HG03159 (cell line): ENCODE measurements at regions not wholly inside any gene's neighbourhood (a gene's known extent, or its start where the extent isn't known, plus 50 kb on each side); places are given as distances from the start of the nearest gene placed in this dataset.
A peak's percentile ranks its signal among the peaks of the same experiment; 100 is the strongest.

ENCODE experiments used
- ATAC-seq: cut with Tn5 transposase; IDR thresholded peaks from one replicate; pipeline ENCODE4 v1.9.1; 2021; ENCODE audit warnings: mild to moderate bottlenecking, moderate library complexity; ENCODE audit not compliant: unreplicated experiment

DNA sequence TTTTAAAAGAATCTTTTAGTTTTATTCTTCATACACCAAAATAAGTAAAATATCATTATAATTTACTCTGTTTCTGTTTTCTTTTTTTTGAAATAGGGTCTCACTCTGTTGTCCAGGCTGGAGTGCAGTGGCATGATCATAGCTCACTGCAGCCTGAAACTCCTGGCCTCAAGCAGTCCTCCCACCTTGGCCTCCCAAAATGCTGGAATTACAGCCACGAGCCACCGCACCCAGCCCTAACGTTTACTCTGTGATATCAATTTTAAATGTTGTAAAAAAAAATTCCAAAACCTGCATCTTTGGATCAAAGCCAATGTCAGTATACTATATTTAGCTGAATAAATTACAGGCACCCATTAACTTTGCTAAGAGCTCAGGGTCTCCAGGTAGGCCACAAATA, 437.1 kb upstream of the USP15 start:
- ATAC-seq: no peak

DNA sequence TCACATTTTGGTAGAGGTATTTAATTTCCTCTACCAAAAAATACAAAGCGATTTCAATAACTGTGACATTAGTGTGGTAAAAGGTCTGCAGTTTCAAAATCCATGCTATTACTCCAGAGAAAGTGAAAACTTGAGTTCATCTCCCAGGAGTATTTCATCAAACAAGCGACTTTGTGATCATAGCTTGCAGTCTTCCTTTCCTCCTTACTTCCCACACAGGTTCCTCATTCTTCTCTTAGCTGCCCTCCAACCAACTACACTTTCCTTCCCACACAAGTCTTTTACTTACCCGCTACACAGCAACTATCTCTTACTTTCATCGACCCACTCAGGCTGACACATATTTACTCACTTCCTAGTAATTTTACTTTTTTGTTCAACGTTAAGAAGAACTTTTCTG, 413.4 kb upstream of the USP15 start:
- ATAC-seq: no peak

DNA sequence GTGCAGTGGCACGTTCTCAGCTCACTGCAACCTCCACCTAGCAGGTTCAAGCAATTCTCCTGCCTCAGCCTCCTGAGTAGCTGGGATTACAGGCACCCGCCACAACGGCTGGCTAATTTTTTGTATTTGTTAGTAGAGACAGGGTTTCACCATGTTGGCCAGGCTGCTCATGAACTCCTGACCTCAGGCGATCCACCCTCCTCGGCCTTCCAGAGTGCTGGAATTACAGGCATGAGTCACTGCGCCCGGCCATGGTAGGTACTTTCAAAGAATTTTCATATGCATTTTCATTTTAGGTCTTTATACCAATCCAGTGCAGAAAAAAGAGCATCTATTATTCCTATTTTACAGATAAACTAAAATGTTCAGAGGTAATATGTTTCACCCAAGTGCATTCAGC, 411.3 kb upstream of the USP15 start:
- ATAC-seq: no peak

DNA sequence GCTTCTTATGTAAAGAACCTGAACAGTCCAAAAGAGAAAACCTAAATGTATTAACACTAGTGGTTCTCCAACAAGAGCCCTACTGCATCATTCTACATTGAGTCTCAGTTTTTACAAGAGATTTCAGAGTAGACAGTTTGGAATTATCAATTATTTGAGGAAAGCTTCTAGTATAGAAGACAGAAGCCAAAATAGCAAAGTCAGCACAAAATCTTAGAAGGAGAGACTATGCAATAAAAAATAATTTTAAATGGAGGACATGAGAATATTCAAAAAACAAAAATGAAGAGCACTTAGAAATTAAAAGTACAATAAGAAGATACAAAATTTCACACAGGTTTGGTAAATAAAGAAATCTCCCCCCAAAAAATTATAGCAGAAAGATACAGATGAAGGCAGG, 406.3 kb upstream of the USP15 start:
- ATAC-seq: no peak

DNA sequence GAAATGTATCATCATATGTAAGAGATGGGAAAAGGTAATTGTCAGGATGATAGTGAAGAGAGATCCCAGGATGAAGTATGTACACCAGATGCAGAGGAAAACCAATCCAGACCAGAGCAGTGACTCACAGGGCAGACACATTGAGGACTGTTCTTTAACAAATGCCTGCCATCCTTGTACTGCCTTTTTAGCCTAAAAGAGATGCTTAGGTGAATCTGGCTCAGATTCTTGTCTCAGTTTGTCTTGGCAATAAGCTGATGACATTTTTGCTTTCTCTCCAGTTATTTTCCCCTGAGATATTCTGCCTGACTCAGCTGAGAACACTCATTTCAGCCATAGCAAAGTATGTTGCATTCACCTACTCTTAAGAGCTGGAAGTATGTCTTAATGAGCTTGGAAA, 405.3 kb upstream of the USP15 start:
- ATAC-seq: no peak

DNA sequence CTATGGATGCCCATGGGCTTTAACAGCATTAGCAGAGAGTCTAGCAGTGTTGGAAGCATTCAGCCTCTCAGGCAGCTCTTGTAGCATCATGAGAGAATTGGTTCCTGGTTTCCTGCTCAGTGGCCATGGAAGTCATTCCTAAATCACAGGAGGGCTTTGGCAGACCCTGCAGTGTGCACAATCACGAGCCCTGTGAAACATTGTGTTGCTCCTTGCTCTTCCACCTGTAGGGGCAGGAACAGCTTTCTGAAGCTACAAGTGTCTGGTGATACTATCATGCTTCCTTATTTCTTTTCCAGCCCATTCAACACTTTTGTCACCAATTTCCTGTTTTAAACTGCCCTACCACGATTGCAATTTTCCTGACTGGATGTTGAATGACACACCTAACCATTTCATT, 402.2 kb upstream of the USP15 start:
- ATAC-seq: no peak

DNA sequence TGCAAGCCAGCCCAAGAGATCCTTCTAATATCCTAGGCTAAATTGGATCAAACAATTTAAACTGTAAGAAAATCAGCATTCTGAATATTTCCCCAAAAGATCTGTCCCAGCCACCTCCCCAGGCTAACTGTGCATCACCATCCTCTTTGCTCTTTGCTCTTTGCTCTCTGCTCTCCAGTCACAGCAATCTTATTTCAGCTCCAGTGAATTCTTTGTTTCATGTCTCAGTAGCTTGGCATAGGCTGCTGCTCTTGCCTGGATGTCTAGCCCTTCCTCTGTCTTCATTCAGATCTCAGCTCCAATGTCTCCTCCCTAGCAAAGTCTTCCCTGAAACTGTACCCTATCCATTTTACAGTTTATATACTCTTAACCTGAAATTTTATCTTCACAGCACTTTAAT, 399.8 kb upstream of the USP15 start:
- ATAC-seq: no peak

DNA sequence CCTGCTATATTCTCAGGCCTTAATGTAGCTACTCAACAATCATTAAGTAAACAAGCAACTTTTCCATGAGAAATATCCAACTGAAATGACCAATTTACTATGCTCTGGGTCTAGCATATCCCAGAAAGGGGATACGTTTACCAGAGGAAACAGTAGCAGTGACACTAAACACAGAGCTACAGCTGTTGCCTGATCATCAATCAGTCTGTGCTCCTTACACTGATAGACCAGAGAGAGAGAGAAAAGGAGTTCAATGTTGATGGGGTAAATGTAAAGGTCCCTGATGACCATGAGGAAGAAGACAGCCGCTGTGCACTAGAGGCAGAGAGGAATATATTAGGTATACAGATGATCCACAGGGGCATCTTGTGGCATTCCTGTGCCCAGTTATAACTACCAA, 397.2 kb upstream of the USP15 start:
- ATAC-seq: no peak

DNA sequence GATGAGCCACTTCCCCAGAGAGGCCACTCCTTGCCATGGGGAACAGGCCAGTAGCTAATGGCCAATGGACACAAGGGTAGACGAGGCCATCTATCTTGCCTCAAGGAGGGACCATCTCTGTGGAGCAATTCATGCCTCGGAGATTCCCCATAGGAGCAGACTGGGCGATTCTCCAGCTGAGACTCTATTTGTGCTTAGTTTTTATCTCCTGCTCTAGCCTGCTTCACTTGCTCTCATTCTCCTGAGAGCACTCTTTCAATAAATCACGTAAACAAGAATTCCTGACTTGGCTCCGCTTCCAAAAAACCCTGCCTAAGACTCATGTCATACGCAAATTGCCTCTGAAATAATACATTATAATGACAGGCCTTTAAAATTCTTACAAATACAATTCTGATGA, 396.4 kb upstream of the USP15 start:
- ATAC-seq: no peak

DNA sequence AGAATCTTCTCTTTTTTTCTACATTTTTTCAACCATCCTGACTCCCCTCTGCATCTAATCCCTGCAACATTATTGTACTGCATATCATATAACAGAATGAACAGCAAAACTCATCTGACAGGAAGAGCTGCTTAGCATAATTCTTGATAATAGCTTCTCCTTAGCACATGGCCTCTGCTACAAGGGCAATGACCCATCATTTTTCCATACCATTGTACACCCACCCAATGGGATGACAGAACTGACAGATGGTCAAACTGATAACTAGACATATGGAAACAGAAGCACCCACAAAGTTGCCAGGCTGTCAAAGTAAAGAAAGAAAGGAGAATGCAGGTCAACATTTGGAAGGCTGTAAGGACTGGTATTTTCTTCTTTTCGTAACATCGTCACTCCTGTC, 390.4 kb upstream of the USP15 start:
- ATAC-seq: no peak

DNA sequence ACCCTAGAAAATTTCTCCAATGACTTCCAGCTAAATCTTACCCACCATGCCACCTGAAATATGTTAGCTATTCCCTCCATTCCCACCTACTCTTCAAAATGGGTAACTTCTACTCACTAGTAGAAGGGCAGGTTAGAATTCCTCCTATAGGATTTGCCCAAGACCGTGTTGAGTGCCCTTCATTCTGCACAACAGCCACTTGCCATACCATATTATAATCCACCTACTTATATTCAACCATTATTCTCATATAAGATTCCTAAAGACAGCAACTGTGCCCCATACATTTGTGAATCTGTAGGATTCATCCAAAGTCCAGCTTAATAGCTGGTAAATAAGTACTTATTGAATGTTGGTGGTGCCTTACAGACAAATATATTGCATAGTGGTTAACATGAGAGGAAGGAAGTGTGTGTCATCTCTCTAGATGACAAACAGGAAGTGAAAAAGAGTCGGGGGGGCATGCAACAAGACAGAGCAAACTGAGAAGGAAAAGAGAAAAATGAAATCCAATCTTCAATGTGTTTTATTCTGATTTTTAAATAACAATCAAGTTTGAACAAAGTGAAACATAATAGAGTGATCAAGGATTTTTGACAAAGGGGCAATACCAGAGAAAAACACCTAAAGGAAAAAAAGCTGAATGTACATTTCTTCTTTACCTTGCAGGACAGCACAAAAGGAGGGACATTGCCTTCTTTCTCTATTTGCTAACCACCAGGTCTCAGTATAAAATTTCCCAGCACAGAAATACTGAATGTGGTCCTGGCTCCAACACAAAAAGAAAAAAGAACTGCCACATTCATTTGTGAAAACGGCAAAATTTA, 389.3 kb upstream of the USP15 start:
- ATAC-seq: peak; percentile 64

DNA sequence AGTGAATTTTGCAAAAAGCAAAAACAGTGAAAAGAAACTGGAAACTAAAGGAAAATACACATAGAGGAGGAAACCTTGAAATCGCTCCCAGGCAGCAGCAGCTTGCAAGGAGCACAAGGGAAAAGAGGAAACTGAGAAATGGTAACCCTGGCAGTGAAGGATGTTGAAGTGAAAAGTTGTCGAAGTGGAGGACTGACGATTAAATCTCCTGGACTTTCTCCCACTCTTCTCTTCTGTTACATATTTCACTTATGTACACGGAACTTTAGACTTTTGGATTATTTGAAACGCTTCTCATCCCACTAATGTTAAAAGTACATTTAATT, 388.8 kb upstream of the USP15 start:
- ATAC-seq: no peak

DNA sequence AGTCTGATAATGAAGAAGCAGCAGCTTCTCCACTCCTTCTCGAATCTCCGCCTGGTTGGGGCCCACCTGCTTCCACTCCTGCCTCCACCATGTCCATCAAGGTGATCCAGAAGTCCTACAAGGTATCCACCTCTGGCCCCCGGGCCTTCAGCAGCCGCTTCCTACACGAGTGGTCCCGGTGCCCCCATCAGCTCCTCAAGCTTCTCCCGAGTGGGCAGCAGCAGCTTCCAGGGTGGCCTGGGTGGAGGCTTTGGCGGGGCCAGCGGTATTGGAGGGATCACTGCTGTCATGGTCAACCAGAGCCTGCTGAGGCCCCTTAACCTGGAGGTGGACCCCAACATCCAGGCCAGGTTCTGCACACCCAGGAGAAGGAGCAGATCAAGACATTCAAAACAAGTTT, 381.0 kb upstream of the USP15 start:
- ATAC-seq: no peak

DNA sequence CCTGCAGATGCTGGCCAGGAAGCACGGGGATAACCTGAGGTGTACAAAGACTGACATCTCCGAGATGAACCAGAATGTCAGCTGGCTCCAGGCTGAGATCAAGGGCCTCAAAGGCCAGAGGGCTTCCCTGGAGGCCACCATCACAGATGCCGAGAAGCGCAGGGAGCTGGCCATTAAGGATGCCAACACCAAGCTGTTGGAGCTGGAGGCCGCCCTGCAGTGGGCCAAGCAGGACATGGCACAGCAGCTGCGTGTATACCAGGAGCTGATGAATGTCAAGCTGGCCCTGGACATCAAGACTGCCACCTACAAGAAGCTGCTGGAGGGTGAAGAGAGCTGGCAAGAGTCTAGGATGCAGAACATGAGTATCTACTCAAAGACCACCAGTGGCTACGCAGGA, 380.0 kb upstream of the USP15 start:
- ATAC-seq: no peak

DNA sequence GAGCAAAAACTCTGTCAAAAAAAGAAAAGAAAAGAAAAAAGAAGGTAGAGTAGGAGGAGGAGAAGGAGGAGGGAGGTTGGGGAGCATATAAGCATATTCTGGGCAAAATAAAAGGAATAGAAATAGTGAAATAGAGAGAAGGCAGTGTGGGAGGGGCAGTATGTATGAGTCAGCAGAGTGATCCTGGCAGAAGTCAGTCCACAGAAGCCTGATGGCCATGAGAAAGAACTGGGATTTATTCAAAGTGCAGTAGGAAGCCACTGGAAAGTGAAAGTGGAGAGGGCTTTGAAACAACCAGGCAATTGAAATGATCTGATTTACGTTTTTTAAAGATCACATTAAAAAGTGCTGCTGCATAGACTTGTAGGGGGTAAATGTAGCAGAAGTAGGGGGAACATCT, 368.6 kb upstream of the USP15 start:
- no peak for ATAC-seq

DNA sequence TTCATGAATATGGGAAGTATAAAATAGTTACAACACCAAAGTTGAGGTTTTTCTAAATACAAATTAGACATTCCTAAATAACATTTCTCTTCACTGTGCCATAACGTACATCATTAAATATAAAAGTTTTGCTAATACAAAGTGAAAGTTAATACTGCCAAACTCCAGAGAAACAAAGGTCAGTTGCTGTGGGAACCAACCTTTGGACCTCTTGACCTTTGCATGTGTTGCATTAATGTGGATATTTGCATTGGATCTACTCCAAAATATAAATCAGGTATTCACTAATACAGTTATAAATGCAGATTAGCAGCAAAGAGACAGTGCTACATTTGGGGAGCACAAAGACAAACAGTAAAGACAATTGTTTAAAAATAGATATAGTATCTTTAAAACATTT, 366.0 kb upstream of the USP15 start:
- no peak for ATAC-seq

DNA sequence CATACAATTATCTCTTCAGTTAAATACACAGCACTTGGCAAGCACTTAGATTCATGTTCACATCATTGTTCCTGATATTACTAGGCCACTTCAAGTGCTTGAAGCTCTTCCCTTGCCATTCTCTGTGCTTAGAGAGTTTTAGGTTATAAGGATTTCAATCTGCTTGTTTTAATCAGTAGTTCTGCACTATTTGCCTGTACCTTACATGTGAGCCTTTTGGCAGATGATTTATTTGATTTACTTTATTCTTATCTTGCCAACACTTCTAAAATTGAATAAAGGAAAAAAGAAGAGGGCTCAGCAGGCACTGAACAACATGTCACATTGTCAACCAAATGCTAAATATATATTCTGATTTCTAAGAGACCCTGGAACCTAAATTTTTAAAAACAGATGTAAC, 363.8 kb upstream of the USP15 start:
- ATAC-seq: no peak

DNA sequence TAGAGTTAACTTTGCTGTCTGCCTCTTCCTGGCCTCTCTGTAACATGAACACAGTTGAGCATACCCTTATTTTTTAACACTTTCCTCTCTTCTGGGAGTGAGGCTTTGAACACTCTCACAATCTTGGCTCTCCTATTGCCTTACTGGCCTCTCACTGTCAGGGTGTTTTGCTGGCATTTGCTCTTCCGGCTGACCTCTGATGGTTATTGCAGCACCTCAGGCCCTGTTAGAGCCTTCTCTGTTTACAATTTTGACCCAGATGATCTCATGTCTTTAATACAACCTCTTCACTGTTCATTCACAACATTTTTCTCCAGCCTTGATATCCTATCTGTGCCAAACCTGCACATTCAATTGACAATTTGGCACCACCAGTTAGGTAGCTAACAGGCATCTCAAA, 357.8 kb upstream of the USP15 start:
- ATAC-seq: no peak

DNA sequence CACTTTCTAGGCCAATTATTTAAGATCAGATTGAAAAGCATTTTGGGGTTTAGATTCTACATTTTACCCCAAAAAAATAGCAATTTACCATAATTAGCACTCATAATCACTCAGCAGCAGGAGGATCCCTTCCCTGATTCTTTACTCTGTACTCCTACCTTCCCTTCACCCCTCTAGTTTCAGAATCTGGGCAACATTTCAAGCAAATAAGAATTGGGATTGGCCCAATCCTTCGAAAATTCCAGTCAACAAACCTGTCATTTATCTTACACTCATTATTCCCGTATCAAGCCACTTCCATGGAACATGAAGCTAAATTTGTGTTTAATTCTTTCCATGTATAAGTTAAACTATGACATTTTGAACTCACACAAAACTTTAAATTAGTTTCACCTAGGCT, 349.1 kb upstream of the USP15 start:
- no peak for ATAC-seq

DNA sequence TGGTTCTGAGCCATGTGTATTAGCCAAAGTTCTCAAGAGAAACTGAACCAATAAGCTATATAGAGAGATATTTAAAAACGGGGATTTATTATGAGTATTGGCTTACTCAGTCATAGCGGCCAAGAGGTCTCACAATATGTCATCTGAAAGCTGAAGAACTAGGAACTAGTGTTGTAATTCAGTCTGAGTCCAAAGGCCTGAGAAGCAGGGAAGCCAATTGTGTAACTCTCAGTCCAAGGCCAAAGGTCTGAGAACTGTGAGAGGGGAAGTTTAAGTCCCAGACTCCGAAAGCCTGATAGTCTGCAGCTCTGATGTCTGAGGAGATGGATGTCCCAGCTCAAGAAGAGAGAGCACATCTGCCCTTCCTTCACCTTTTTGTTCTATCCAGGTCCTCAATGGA, 344.8 kb upstream of the USP15 start:
- no peak for ATAC-seq

DNA sequence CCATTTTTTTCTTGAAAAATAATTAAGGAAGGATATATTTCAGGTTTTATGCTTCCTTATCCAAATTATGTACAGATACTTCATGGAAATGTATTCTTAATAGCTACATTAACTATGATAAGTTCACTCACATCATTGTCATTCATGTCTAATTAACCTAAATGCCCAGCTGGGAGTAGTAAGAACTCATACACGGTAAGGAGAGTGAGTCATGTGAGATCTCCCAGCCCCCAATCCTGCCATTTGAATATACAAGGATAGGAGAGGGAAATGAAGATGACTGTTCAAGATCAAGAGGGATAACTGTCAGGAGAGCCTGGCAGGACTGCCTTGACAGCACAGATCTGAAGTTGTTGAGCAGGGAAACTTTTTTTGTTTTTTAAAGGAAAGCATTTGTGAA, 343.4 kb upstream of the USP15 start:
- ATAC-seq: no peak

DNA sequence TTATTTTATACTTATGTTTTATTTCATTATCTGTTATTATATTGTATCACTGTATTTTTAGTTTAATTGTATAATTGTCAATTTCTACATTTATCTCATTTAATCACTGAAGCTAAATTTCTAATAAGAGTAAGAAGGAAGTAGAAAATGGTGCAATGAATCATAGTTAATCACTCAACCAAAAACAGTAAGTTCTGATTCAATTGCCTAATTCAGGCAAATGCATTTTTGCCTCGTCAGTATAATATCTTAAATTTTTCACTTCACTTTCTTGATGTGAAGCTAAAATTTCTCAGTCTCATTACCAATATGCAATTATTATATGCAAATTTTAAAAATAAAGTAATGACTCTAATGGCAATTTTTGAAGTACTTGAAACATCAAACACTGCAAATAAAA, 340.5 kb upstream of the USP15 start:
- no peak for ATAC-seq

DNA sequence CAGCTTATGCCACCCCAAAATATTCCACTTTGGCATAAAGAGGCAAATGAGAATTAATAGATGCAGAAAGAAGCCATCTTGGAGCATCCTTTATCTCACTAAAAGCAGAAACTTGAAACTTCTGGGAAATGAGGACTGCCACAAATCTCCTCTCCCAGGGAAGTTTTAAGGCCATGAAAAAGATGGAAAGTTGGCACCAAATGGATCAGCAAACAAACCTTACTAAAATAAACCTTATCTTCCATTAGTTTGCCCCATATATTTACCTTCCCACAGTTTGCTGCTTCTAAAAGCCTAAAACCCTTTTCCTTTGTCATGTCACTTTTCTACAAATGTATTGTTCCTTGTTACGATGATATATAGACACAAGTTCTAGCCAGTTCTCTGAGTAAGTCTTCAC, 340.0 kb upstream of the USP15 start:
- ATAC-seq: no peak

DNA sequence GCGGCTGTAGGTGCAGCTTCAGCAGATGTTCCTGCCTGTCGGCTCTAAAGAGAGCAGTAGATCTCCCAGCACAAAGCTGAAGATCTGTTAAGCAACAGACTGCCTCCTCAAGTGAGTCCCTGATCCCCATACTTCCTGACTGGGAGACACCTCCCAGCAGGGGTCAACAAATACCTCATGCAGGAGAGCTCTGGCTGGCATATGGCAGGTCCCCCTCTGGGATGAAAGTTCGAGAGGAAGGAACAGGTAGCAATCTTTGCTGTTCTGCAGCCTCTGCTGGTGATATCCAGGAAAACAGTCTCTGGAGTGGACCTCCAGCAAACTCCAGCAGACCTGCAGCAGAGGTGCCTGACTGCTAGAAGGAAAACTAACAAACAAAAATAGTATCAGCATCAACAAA, 337.1 kb upstream of the USP15 start:
- ATAC-seq: no peak
